ENCODE measurements at regions not wholly inside any gene's neighbourhood (a gene's known extent, or its start where the extent isn't known, plus 50 kb on each side); places are given as distances from the start of the nearest gene placed in this dataset.
A peak's percentile ranks its signal among the peaks of the same experiment; 100 is the strongest.
"Not testable (repeated sequence)": the region's sequence is repeated elsewhere in the genome, so short reads cannot be mapped to it uniquely, and the experiment has no call there.

GRCh38 chr17:15860774-15861173, 84.2 kb upstream of the ADORA2B start:
- FAIRE-seq; H3K4me1 ChIP-seq; H3K9me3 ChIP-seq; H3K36me3 ChIP-seq; intact Hi-C loops (cut with DNase I); ATAC-seq; DNase-seq; H3K4me3 ChIP-seq; H3K27me3 ChIP-seq; H3K27ac ChIP-seq: not testable (repeated sequence)
- WGBS, 2 donors = 76 to 86% methylated on average over 5 of the region's 5 CpGs

GRCh38 chr17:15864061-15864460, 80.9 kb upstream of the ADORA2B start:
- FAIRE-seq; DNase-seq; H3K27ac ChIP-seq; H3K4me3 ChIP-seq; H3K9me3 ChIP-seq; H3K36me3 ChIP-seq; intact Hi-C loops (cut with DNase I); ATAC-seq; H3K4me1 ChIP-seq; H3K27me3 ChIP-seq: not testable (repeated sequence)
- 89 to 99% methylated on average over 4 of the region's 4 CpGs for WGBS, 2 donors

- DNase-seq (peak in 3 of 6 donors; percentile 39 to 56 (median 43)), ATAC-seq (peak; percentile 63 to 81 (median 73))
- WGBS, 2 donors = 44 to 47% methylated on average over 4 of the region's 4 CpGs
- FAIRE-seq; H3K27ac ChIP-seq; H3K9me3 ChIP-seq; intact Hi-C loops (cut with DNase I); H3K4me1 ChIP-seq; H3K4me3 ChIP-seq; H3K36me3 ChIP-seq; H3K27me3 ChIP-seq: not testable (repeated sequence)
These were observed 80.5 kb upstream of the ADORA2B start for GRCh38 chr17:15864472-15864871.

- H3K36me3 ChIP-seq; intact Hi-C loops (cut with DNase I); H3K4me3 ChIP-seq; H3K27me3 ChIP-seq; DNase-seq; H3K9me3 ChIP-seq; FAIRE-seq; H3K4me1 ChIP-seq; ATAC-seq; H3K27ac ChIP-seq: not testable (repeated sequence)
- 94 to 95% methylated on average over 3 of the region's 3 CpGs for WGBS, 2 donors
These were observed 78.9 kb upstream of the ADORA2B start for GRCh38 chr17:15866015-15866414.

GRCh38 chr17:15867331-15867730, 77.6 kb upstream of the ADORA2B start:
- H3K36me3 ChIP-seq; ATAC-seq; H3K4me1 ChIP-seq; H3K27ac ChIP-seq; H3K9me3 ChIP-seq; H3K27me3 ChIP-seq; intact Hi-C loops (cut with DNase I); DNase-seq; FAIRE-seq; H3K4me3 ChIP-seq: not testable (repeated sequence)
- WGBS, 2 donors = 95 to 99% methylated on average over 17 to 26 of the region's 31 CpGs

- DNase-seq; H3K4me3 ChIP-seq; intact Hi-C loops (cut with DNase I); H3K27ac ChIP-seq; H3K4me1 ChIP-seq; FAIRE-seq; H3K36me3 ChIP-seq; H3K9me3 ChIP-seq; ATAC-seq; H3K27me3 ChIP-seq: not testable (repeated sequence)
- no CpG with 5 or more reads among the region's 2 CpGs for WGBS, 2 donors
These were observed 75.1 kb upstream of the ADORA2B start for GRCh38 chr17:15869868-15870267.

GRCh38 chr17:15872677-15873076, 72.3 kb upstream of the ADORA2B start:
- H3K27me3 ChIP-seq; H3K4me3 ChIP-seq; H3K27ac ChIP-seq; H3K36me3 ChIP-seq; DNase-seq; intact Hi-C loops (cut with DNase I); FAIRE-seq; H3K9me3 ChIP-seq; H3K4me1 ChIP-seq; ATAC-seq: not testable (repeated sequence)
- WGBS, 2 donors = 42 to 52% methylated on average over 4 of the region's 4 CpGs

- H3K4me3 ChIP-seq; intact Hi-C loops (cut with DNase I); H3K4me1 ChIP-seq; H3K9me3 ChIP-seq; H3K27ac ChIP-seq; H3K36me3 ChIP-seq; DNase-seq; H3K27me3 ChIP-seq; FAIRE-seq: not testable (repeated sequence)
- WGBS, 2 donors = 55 to 59% methylated on average over 7 of the region's 7 CpGs
- ATAC-seq = peak in 3 of 4 donors; percentile 30 to 66 (median 61)
These were observed 66.9 kb upstream of the ADORA2B start for GRCh38 chr17:15877882-15878500.

GRCh38 chr17:15882058-15882720, 62.7 kb upstream of the ADORA2B start:
- FAIRE-seq (no peak), ATAC-seq (no peak), DNase-seq (no peak)
- Histone ChIP-seq H3K27me3 (no peaks in the 10 kb centered on the region), H3K4me1 (no peaks in the 10 kb centered on the region), H3K27ac (no peak overlapping the region), H3K36me3 (no peaks in the 10 kb centered on the region), H3K9me3 (no peaks in the 10 kb centered on the region), H3K4me3 (no peak overlapping the region)
- 84 to 85% methylated on average over 8 of the region's 8 CpGs for WGBS, 2 donors
- intact Hi-C loops (cut with DNase I) = no loop called here
- TF ChIP-seq CTCF (IDR thresholded peaks at IDR 0.05) = no peak
